GM12873 (cell line): ENCODE measurements at regions not wholly inside any gene's neighbourhood (a gene's known extent, or its start where the extent isn't known, plus 50 kb on each side); places are given as distances from the start of the nearest gene placed in this dataset.

Source experiments
- CTCF ChIP-seq: IDR thresholded peaks from 2 replicates; pipeline ENCODE4 v1.5.1; 2012; ENCODE audit warnings: low read depth, mild to moderate bottlenecking, moderate library complexity, low read length, control low read depth; ENCODE audit not compliant: insufficient read depth; ENCODE audit errors: missing control alignments

- no peak for TF ChIP-seq CTCF
Observed at GRCh38 chr20:39110819-39111136, 148.6 kb downstream of the DHX35 start.

DNA sequence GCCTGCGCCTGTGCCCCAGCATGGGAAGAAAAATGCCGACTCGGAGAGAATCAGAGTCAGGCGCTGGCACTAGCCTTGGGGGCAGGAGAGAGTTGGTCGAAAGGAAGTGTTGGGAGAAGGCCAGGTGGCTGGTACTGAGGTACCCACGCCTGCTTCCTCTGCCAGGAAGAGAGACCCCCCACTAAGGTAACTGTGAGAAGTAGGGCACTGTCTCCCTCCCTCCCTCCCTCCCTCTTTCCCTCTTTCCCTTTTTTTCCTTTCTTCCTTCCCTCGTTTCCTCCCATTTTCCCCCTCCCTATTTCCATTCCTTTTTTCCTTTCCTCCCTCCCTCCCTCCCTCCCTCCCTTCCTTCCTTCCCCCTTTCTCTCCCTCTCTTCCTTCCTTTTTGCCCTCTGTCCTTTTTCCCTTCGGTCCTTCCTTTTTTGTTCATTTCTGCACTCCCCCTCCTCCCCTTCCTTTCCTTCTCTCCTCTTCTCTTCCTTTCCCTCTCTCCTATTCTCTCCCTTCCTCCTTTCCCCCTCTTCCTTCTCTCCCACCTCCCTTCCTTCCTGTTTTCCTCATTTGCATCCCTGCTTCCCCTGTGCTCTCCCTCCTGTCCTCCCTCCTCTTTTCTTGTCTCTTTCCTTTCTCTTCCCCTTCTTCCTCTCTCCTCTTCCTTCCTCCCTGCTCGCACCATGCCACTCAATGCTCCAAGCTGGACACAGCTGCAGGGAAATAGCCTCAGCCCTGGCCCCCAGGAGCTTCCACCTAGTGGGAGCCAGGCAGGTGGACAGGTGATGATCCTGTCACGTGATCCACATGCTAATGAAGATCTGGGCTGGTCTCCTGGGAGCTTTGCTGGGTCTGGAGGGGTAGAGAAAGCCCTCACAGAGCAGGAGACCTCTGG, 148.0 kb downstream of the DHX35 start:
- no peak for TF ChIP-seq CTCF

- no peak for TF ChIP-seq CTCF
Observed at GRCh38 chr20:39108746-39109145, 146.6 kb downstream of the DHX35 start.

- TF ChIP-seq CTCF: no peak
Observed at GRCh38 chr20:39107741-39108140, 145.6 kb downstream of the DHX35 start.

- no peak for TF ChIP-seq CTCF
Observed at GRCh38 chr20:39106791-39107190, 144.6 kb downstream of the DHX35 start.

DNA sequence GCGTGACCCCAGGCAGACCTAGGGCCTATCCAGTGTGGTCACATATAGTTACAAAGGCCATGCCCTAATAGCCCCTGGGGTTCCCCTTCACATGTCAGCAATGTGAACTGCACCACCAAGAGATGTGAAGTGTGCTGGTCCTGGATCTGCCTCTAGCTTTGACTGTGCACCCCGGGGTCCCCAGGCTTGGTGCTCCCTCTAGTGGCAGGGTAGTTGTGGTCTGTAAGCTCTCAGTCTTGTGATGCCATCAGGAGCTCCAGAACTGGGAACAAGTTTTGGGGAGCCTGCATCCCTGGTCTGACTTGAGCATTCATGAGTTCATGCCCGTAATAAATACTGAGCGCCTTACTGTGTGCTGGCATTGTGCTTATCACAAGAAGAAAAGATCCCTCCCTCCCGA, 143.4 kb downstream of the DHX35 start:
- TF ChIP-seq CTCF: peak; percentile 36

DNA sequence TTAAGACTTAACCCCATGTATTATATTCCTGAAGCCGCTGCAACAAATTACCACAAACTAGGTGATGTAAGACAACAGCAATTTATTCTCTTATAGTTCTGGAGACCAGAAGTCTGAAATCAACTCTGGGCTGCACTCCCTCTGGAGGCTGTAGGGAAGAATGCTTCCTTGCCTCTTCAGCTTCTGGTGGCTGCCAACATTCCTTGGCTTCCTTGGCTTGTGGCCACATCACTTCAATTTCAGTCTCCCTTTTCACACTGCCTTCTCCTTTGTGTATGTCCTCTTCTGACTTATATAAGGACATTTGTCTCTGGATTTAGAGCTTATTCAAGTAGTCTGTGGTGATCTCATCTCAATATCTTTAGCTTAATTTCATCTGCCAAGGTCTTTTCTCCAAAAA, 141.6 kb downstream of the DHX35 start:
- TF ChIP-seq CTCF: peak; percentile 19
